NCI-H526 (cell line): ENCODE measurements at regions not wholly inside any gene's neighbourhood (a gene's known extent, or its start where the extent isn't known, plus 50 kb on each side); places are given as distances from the start of the nearest gene placed in this dataset.

Experiments used
- DNase-seq, 2 experiments: peaks; one replicate each; lab custom pipeline; 2025; lab: John Stamatoyannopoulos, UW

GRCh38 chr7:66864294-66864693 is 56.7 kb upstream of the TMEM248 start:
- DNase-seq, result no peak

GRCh38 chr7:66865290-66865864 is 55.6 kb upstream of the TMEM248 start:
- DNase-seq, result no peak

GRCh38 chr7:66867198-66867790 is 53.7 kb upstream of the TMEM248 start:
- DNase-seq, result no peak

GRCh38 chr7:66869660-66870450 is 51.2 kb upstream of the TMEM248 start:
- DNase-seq, result peak; percentile 9 to 13

- no peak for DNase-seq
These were observed 49.9 kb upstream of the TMEM248 start for GRCh38 chr7:66871076-66871475.
